HG03439 (cell line): ENCODE measurements at regions not wholly inside any gene's neighbourhood (a gene's known extent, or its start where the extent isn't known, plus 50 kb on each side); places are given as distances from the start of the nearest gene placed in this dataset.
A peak's percentile ranks its signal among the peaks of the same experiment; 100 is the strongest.

Source experiments
- ATAC-seq: cut with Tn5 transposase; IDR thresholded peaks from one replicate; pipeline ENCODE4 v1.9.1; 2021; ENCODE audit warnings: mild to moderate bottlenecking, moderate library complexity; ENCODE audit not compliant: unreplicated experiment

GRCh38 chr11:13868710-13869397 is 93.7 kb upstream of the SPON1 start:
- no peak for ATAC-seq

- ATAC-seq: no peak
These were observed 93.1 kb upstream of the SPON1 start for GRCh38 chr11:13869398-13869886.

- no peak for ATAC-seq
These were observed 87.9 kb upstream of the SPON1 start for GRCh38 chr11:13874597-13874996.

GRCh38 chr11:13875643-13876042 is 86.9 kb upstream of the SPON1 start:
- ATAC-seq: no peak

- no peak for ATAC-seq
These were observed 86.1 kb upstream of the SPON1 start for GRCh38 chr11:13876423-13876822.

GRCh38 chr11:13878077-13878476 is 84.4 kb upstream of the SPON1 start:
- no peak for ATAC-seq

GRCh38 chr11:13880634-13881033 is 81.9 kb upstream of the SPON1 start:
- ATAC-seq: no peak

GRCh38 chr11:13881226-13881905 is 81.2 kb upstream of the SPON1 start:
- no peak for ATAC-seq

GRCh38 chr11:13883042-13883441 is 79.5 kb upstream of the SPON1 start:
- peak; percentile 64 for ATAC-seq

GRCh38 chr11:13883589-13883988 is 78.9 kb upstream of the SPON1 start:
- ATAC-seq: no peak

- no peak for ATAC-seq
These were observed 78.2 kb upstream of the SPON1 start for GRCh38 chr11:13884158-13884799.

GRCh38 chr11:13885083-13885482 is 77.4 kb upstream of the SPON1 start:
- no peak for ATAC-seq

- ATAC-seq: no peak
These were observed 72.8 kb upstream of the SPON1 start for GRCh38 chr11:13889552-13890249.

- no peak for ATAC-seq
These were observed 70.6 kb upstream of the SPON1 start for GRCh38 chr11:13891911-13892310.

- no peak for ATAC-seq
These were observed 66.1 kb upstream of the SPON1 start for GRCh38 chr11:13896175-13896980.

- no peak for ATAC-seq
These were observed 65.6 kb upstream of the SPON1 start for GRCh38 chr11:13896981-13897353.

- ATAC-seq: no peak
These were observed 64.8 kb upstream of the SPON1 start for GRCh38 chr11:13897646-13898276.

GRCh38 chr11:13899603-13900002 is 62.9 kb upstream of the SPON1 start:
- ATAC-seq: no peak

- no peak for ATAC-seq
These were observed 60.0 kb upstream of the SPON1 start for GRCh38 chr11:13902523-13902922.

- no peak for ATAC-seq
These were observed 57.3 kb upstream of the SPON1 start for GRCh38 chr11:13905137-13905781.
